NCI-H1092 (cell line): ENCODE measurements at regions not wholly inside any gene's neighbourhood (a gene's known extent, or its start where the extent isn't known, plus 50 kb on each side); places are given as distances from the start of the nearest gene placed in this dataset.
A peak's percentile ranks its signal among the peaks of the same experiment; 100 is the strongest.
"Not testable (repeated sequence)": the region's sequence is repeated elsewhere in the genome, so short reads cannot be mapped to it uniquely, and the experiment has no call there.

Experiments
- DNase-seq: peaks from one replicate; lab custom pipeline; 2025; lab: John Stamatoyannopoulos, UW

- no peak for DNase-seq
Measured at GRCh38 chr10:121268863-121269432, 329.3 kb downstream of the FGFR2 start.

GRCh38 chr10:121270906-121271305 lies 327.3 kb downstream of the FGFR2 start:
- DNase-seq, result no peak

GRCh38 chr10:121276046-121276445 lies 322.2 kb downstream of the FGFR2 start:
- DNase-seq, result no peak

- no peak for DNase-seq
Measured at GRCh38 chr10:121276822-121277221, 321.4 kb downstream of the FGFR2 start.

- not testable (repeated sequence) for DNase-seq
Measured at GRCh38 chr10:121278386-121278785, 319.9 kb downstream of the FGFR2 start.

DNA sequence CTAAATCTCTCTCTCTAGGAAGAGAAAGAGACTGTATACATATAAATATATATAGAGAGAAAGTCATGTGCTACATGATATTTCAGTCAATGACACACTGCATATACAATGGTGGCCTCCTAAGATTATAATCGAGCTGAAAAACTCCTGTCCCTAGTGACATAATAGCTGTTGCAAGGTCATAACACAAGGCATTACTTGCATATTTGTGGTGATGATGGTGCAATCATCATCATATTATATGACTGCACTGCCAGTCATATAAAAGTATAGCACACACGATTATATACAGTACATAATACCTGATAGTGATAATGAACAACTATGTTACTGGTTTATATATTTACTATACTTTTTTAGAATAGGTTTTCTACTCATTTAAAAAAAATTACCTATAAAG lies 316.7 kb downstream of the FGFR2 start:
- no peak for DNase-seq

DNA sequence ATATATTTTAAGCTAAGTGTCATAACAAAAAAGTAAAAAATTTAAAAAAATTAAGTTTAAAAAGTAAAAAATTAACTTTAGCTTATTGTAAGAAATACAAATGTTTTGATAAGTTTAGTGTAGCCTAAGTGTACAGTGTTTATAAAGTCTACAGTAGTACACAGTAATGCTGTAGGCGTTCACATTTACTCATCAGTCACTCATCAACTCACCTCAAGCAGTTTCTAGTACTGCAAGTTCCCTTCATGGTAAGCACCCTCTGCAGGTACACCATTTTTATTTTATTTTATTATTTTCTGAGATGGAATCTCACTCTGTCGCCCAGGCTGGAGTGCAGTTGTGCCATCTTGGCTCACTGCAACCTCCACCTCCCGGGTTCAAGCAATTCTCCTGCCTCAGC lies 316.0 kb downstream of the FGFR2 start:
- no peak for DNase-seq

- no peak for DNase-seq
Measured at GRCh38 chr10:121282797-121283515, 315.3 kb downstream of the FGFR2 start.

DNA sequence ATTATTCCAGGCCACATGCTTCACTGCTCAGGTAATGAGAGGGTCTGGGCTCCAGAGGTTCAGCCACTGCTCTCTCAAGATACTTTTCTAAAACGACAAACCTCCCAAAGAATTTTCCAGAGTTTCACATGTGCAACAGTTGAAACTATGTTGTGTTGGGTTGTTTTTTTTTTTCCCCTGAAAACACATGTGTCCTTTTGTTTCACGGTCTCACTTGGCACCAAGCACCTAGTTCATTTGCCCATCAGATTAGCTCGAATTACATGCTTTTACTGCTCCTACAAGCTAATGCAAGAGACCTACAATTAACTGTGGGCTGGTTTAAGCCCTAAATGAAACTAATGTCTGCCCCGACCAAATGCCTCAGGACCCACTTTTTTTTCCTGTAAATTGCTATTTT lies 313.3 kb downstream of the FGFR2 start:
- DNase-seq, result peak; percentile 1

GRCh38 chr10:121285406-121286196 lies 312.6 kb downstream of the FGFR2 start:
- DNase-seq, result no peak

GRCh38 chr10:121288011-121288410 lies 310.2 kb downstream of the FGFR2 start:
- no peak for DNase-seq

- DNase-seq, result no peak
Measured at GRCh38 chr10:121288864-121289661, 309.2 kb downstream of the FGFR2 start.

GRCh38 chr10:121289800-121290199 lies 308.4 kb downstream of the FGFR2 start:
- DNase-seq, result no peak

DNA sequence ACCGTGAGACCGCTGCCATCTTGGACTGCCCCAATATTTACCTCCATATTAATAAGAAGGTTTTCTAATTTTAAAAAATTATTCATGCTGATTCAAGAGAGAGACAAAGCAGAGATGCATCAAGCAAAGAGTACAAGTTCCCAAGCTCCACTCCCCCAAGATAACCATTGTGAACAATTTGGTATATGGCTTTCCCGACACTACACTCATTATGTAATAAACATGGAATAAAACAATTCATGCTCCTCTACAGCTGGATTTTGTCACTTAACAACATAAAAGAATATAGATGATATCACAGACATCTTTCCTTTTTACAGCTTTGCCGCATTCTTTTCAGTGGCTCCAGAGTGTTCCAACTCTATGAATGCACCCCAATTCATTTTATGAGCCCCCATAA lies 307.6 kb downstream of the FGFR2 start:
- DNase-seq, result no peak

DNA sequence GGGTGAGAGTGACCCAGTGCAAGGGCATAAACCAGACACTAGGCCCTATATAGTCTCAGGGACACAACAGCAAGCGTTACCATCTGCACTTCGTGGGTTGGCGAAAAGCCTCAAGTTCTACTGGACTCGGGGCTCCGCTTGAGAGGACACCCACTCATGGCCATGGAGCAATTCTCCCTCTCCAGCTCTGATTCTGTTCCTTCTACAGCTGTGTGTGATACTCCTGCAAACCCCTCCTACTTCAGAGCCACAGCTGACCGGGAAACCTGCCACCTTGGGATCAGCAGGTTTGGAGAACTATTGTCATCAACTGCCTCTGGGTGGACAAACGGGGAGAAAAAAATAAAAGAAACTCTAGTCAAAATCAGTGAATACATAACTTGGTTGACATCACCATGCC lies 306.9 kb downstream of the FGFR2 start:
- no peak for DNase-seq

DNA sequence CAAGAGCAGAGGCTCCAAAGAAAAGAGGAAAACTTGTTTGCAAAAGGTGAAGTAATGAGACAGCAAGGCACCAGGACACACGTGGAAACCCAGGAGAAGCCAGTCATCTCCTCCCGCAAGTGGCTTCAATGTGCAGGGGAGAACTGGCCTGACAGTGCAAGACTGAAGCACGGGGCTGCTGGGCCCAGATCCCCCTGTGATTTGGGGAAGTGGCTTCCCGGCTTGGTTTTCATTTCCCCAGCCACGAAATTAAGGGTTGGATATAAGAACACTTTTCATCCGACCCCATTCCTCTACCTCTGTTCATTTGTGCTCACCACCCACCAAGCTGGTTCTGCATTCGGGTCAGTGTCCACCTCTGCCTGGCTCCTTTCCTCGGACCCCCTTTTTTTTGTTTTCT lies 306.4 kb downstream of the FGFR2 start:
- DNase-seq, result no peak

GRCh38 chr10:121292321-121292720 lies 305.9 kb downstream of the FGFR2 start:
- no peak for DNase-seq

GRCh38 chr10:121293110-121293509 lies 305.1 kb downstream of the FGFR2 start:
- no peak for DNase-seq

DNA sequence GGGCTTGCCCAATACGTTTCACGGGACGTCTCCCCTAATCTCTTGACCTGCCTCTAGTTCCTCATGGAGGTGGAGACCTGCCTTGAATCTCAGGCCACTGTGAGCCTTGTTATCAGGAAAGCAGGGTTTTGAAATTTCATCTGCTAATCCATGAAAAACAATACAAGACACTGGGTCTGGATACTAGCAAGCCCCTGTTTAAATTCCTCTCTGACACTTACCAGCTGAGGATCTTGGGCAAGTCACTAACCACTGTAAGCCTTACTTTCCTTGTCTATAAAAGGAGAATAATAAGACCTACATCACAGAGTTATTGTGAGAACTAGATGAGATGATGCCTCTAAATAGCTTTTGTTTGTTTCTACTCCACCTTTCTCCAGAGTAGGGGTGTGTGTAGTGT lies 303.6 kb downstream of the FGFR2 start:
- DNase-seq, result no peak

DNA sequence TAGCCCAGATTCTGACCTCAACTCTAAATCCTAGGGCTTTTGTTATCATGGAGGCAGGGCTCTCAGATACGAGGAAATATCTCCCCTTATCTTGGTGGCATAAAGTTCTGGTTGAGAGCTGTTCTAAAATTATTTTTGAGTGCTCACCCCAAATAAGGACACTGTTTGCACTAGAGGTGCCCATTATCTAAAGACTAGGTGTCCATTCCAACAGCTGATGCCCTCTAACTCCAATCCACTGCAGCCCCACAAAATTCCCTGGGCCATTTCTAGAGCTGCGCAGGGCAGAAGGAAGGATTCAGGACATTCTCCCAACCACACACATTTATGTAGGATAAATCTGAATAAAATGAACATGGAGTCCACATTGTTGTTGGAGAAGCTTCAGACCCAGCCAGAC lies 301.9 kb downstream of the FGFR2 start:
- no peak for DNase-seq

DNA sequence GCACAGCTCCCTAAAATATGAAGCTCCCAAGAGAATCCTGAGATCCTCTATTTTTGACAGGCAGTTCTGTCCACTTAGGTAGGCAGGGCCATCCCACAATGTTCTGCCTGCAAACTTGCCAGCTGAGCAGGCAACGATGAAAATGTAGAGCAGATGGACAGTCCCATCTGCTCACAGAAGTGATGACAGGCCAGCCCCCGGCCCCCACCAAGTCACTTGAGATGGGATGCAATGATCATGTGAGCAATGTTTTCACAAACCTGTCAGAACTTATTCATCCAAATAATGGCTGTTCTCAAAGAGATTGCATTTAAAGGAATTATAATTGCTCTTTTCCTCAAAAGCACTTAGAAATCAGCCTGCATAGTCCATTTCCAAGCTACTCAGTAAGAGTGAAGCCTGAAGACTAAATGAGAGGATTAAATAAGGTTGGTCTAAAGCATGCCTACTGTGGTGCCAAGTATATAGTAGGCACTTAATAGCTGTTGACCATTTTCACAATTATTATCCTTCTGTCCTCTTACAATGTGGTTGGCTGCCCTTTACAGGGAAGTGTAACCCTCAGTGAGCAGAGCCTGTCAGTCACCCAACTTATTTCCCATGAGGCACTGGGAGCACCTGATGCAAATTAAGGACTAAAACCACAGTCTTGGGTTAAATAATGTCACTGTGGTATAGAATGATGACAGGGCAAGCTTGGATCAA lies 301.2 kb downstream of the FGFR2 start:
- DNase-seq, result no peak

GRCh38 chr10:121300723-121301122 lies 297.5 kb downstream of the FGFR2 start:
- DNase-seq, result no peak
